HL-60 (cell line): ENCODE measurements at regions not wholly inside any gene's neighbourhood (a gene's known extent, or its start where the extent isn't known, plus 50 kb on each side); places are given as distances from the start of the nearest gene placed in this dataset.
"Not testable (repeated sequence)": the region's sequence is repeated elsewhere in the genome, so short reads cannot be mapped to it uniquely, and the experiment has no call there.

Source experiments
- DNase-seq, 2 experiments: peaks; one replicate each; pipeline ENCODE4 v3.0.0-alpha.2; 2010 to 2020; ENCODE audit warnings: low read depth in 1 of 2, low spot score in 1 of 2
- H3K27ac ChIP-seq: fragments of 250-450 bp; sonication (Bioruptor Pico); replicated peaks from 2 replicates; pipeline ENCODE4 v1.5.1; 2020; ENCODE audit warnings: mild to moderate bottlenecking, moderate library complexity
- H3K27me3 ChIP-seq: fragments of 250-450 bp; sonication (Bioruptor Pico); 2 replicates; pipeline ENCODE4 v1.5.1; 2021; ENCODE audit warnings: mild to moderate bottlenecking, moderate library complexity; ENCODE audit not compliant: insufficient read depth, poor library complexity, severe bottlenecking
- H3K4me3 ChIP-seq: replicated peaks from 2 replicates; pipeline ENCODE4 v1.5.1; 2011; ENCODE audit warnings: mild to moderate bottlenecking, control low read depth, low read length; ENCODE audit not compliant: insufficient read depth
- CTCF ChIP-seq: IDR thresholded peaks from one replicate; pipeline ENCODE4 v1.5.1; 2011; ENCODE audit warnings: low read length, control low read depth, inconsistent platforms; ENCODE audit not compliant: insufficient read depth
- GABPA ChIP-seq: IDR thresholded peaks from 2 replicates; pipeline ENCODE4 v1.6.1; 2012; ENCODE audit warnings: low read depth
- POLR2AphosphoS5 ChIP-seq: IDR thresholded peaks from 2 replicates; pipeline ENCODE4 v1.6.1; 2012; ENCODE audit warnings: low read depth
- SPI1 ChIP-seq: IDR thresholded peaks from 2 replicates; pipeline ENCODE4 v1.6.1; 2012; ENCODE audit warnings: low read depth, mild to moderate bottlenecking, borderline replicate concordance
- TF ChIP-seq, protein P1 (sequence below): IDR thresholded peaks from 2 replicates; pipeline ENCODE4 v1.6.1; 2012; ENCODE audit warnings: low read depth; ENCODE audit not compliant: insufficient replicate concordance

DNA sequence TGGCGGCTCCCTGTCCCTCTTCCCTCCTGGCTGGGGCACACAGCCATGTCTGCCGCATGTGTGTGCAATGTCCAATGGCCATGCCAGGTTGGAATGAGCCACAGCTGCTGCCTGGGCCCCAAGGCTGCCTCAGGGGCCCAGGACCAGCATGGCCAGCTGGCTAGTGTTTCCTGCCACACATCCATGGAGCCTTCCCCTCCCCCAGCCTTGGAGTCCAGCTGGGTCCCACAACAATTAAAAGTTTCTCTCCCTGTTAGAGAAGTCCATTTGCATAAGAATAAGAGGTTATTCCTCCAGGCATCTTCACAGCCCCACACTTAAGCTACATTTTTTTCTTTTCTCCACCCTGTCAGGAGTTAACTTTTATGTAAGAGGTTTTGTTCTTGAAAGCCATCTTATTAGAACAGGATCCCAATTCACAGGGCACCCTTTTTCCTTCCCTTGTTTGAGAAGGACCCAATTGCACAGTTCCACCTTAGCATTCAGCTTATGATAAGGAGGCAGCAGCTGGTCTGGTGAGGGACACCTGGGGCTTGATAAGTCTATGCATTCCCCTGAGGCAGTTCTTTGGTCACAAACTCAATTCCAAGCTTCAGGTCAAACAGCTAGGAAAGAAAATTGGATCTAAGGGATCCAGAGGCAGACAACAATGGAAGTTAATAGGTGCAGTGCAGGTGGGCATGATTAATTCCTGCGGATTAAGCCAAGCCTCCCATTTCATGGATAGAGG lies 963.3 kb upstream of the GRIA3 start:
- DNase-seq, result no peak
- TF ChIP-seq POLR2AphosphoS5 (no peak), GABPA (no peak), CTCF (no peak), SPI1 (no peak)
- TF ChIP-seq, protein P1, sequence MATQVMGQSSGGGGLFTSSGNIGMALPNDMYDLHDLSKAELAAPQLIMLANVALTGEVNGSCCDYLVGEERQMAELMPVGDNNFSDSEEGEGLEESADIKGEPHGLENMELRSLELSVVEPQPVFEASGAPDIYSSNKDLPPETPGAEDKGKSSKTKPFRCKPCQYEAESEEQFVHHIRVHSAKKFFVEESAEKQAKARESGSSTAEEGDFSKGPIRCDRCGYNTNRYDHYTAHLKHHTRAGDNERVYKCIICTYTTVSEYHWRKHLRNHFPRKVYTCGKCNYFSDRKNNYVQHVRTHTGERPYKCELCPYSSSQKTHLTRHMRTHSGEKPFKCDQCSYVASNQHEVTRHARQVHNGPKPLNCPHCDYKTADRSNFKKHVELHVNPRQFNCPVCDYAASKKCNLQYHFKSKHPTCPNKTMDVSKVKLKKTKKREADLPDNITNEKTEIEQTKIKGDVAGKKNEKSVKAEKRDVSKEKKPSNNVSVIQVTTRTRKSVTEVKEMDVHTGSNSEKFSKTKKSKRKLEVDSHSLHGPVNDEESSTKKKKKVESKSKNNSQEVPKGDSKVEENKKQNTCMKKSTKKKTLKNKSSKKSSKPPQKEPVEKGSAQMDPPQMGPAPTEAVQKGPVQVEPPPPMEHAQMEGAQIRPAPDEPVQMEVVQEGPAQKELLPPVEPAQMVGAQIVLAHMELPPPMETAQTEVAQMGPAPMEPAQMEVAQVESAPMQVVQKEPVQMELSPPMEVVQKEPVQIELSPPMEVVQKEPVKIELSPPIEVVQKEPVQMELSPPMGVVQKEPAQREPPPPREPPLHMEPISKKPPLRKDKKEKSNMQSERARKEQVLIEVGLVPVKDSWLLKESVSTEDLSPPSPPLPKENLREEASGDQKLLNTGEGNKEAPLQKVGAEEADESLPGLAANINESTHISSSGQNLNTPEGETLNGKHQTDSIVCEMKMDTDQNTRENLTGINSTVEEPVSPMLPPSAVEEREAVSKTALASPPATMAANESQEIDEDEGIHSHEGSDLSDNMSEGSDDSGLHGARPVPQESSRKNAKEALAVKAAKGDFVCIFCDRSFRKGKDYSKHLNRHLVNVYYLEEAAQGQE, result no peak
- H3K27me3 ChIP-seq, result peaks cover 2% of the 10 kb centered on the region
- H3K27ac ChIP-seq, result no peak overlapping the region
- no peak overlapping the region for H3K4me3 ChIP-seq

DNA sequence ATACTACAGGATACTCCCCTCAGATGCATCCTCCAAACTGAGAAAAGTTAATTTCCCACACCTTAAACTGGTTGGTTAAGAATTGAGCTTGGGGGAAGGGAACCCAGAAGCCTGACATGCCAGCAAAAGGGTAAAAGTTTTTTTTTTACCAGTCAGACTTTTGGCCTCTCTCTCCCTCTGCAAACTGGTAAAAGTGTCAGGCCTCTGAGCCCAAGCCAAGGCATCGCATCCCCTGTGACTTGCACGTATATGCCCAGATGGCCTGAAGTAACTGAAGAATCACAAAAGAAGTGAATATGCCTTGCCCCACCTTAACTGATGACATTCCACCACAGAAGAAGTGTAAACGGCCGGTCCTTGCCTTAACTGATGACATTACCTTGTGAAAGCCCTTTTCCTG lies 962.3 kb upstream of the GRIA3 start:
- DNase-seq, H3K27ac ChIP-seq, H3K27me3 ChIP-seq, H3K4me3 ChIP-seq: not testable (repeated sequence)

DNA sequence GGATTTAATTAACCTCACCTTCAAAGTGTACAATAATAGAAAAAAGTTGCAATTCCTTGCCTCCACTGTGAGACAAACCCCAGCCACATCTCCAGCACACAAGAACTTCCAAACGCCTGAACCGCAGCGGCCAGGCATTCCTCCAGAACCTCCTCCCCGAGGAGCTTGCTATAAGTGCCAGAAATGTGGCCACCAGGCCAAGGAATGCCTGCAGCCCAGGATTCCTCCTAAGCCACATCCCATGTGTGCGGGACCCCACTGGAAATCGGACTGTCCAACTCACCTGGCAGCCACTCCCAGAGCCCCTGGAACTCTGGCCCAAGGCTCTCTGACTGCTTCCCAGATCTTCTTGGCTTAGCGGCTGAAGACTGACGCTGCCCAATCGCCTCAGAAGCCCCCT lies 959.9 kb upstream of the GRIA3 start:
- not testable (repeated sequence) for H3K27me3 ChIP-seq, H3K4me3 ChIP-seq, H3K27ac ChIP-seq, DNase-seq

- no peak overlapping the region for H3K27ac ChIP-seq
- H3K4me3 ChIP-seq, result no peak overlapping the region
- no peak for DNase-seq
- TF ChIP-seq, protein P1, result no peak
- no peak for TF ChIP-seq CTCF
- no peak for TF ChIP-seq SPI1
- TF ChIP-seq POLR2AphosphoS5, result no peak
- TF ChIP-seq GABPA, result no peak
- H3K27me3 ChIP-seq, result no peaks in the 10 kb centered on the region
These were observed 945.3 kb upstream of the GRIA3 start for GRCh38 chrX:122238801-122239200.

DNA sequence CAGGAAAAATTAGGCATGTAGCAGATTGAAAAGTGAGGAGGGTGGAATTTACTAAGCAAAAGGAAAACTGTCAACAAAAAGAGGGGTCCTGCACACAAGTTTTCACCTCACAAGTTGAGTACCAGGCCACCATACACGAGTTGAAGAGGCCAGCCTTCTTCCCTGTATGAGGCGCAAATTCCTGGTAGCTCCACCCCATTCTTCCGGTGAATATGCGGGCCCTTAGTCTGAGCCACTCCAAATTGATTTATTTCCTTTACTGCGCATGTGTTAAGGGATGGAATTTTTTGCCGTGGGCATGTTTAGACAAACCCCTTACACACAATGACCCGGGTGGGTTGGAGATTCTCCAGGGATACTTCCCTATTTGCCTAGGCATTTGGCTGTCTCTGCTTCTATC lies 942.1 kb upstream of the GRIA3 start:
- Histone ChIP-seq H3K4me3 (no peak overlapping the region), H3K27me3 (no peaks in the 10 kb centered on the region), H3K27ac (no peak overlapping the region)
- TF ChIP-seq POLR2AphosphoS5 (no peak), SPI1 (no peak), CTCF (no peak), GABPA (no peak)
- TF ChIP-seq, protein P1, result no peak
- DNase-seq, result no peak
